ENCODE measurements at regions not wholly inside any gene's neighbourhood (a gene's known extent, or its start where the extent isn't known, plus 50 kb on each side); places are given as distances from the start of the nearest gene placed in this dataset.

DNA sequence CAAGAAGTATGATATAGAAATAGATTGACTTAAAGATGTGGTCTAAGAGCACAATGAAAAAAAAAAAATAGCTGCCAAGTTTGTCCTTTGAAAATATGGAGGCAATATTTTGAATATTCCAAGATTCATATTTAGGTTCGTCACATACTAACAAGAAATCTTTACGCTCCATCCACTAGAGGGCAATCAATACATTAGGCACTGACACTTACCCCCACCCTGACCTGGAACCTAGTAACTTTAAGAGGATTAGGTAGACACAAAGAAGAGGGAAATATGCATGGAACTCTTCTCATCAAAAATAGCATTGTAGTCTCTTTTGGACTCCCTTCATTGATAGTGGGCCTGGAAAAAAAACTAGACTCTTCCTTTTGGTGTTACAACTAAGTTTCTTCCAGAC lies 1108.1 kb downstream of the PCDH19 start:
- TF ChIP-seq, protein P1, sequence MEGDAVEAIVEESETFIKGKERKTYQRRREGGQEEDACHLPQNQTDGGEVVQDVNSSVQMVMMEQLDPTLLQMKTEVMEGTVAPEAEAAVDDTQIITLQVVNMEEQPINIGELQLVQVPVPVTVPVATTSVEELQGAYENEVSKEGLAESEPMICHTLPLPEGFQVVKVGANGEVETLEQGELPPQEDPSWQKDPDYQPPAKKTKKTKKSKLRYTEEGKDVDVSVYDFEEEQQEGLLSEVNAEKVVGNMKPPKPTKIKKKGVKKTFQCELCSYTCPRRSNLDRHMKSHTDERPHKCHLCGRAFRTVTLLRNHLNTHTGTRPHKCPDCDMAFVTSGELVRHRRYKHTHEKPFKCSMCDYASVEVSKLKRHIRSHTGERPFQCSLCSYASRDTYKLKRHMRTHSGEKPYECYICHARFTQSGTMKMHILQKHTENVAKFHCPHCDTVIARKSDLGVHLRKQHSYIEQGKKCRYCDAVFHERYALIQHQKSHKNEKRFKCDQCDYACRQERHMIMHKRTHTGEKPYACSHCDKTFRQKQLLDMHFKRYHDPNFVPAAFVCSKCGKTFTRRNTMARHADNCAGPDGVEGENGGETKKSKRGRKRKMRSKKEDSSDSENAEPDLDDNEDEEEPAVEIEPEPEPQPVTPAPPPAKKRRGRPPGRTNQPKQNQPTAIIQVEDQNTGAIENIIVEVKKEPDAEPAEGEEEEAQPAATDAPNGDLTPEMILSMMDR (conservative IDR thresholded peaks at IDR 0.05; ENCODE audit: low read depth, low read length), result peak; percentile 53
- TF ChIP-seq EZH2phosphoT487 (IDR thresholded peaks at IDR 0.05; ENCODE audit: borderline replicate concordance, low read length) (no peak), EZH2 (IDR thresholded peaks at IDR 0.05; ENCODE audit: low read length, unreplicated experiment) (no peak)
